ENCODE measurements at regions not wholly inside any gene's neighbourhood (a gene's known extent, or its start where the extent isn't known, plus 50 kb on each side); places are given as distances from the start of the nearest gene placed in this dataset.

DNA sequence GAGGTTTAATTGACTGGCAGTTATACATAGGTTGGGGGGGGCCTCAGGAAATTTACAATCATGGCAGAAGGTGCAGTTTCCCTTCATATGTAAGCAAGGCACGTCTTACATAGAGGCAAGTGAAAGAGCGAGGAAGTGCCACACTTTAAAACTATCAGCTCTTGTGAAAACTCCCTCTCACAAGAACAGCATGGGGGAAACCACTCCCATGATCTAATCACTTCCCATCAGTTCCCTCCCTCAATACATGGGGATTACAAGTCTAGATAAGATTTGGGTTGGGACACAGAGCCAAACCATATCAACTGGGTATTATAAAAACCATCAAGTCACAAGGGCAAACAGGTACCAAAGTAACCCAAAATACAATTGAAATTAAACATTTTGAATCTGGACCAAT lies 182.0 kb upstream of the FAT4 start:
- intact Hi-C loops (cut with micrococcal nuclease) (no loop called here), dilution Hi-C loops (cut with HindIII; ENCODE audit: low sequenced_read_pairs, unreplicated experiment) (no loop called here), in situ Hi-C loops (cut with MboI; ENCODE audit: low sequenced_read_pairs) (no loop called here)
- H3K79me1 ChIP-seq (ENCODE audit: low read depth in 1 of 2, low read length in 2 of 2), result no peaks in the 10 kb centered on the region
- BruUV-seq (replicated peaks), result no TSS peak
- H2AFZ ChIP-seq (replicated peaks; ENCODE audit: low read length, poor library complexity), result no peak overlapping the region
- H3K27me3 ChIP-seq (ENCODE audit: control insufficient read depth, insufficient read depth, low read length), result no peaks in the 10 kb centered on the region
- no peak overlapping the region for H3K4me3 ChIP-seq (ENCODE audit: insufficient read depth, low read depth, low read length)
- H3K18ac ChIP-seq (ENCODE audit: low read depth, low read length), result no peak overlapping the region
- H3K4me1 ChIP-seq (ENCODE audit: control insufficient read depth, insufficient read depth, low read length), result no peaks in the 10 kb centered on the region
- no peak overlapping the region for H2AK5ac ChIP-seq (ENCODE audit: low read depth, low read length)
- H3K9me1 ChIP-seq (ENCODE audit: insufficient read depth, low read length), result no peaks in the 10 kb centered on the region
- H3K4ac ChIP-seq (ENCODE audit: low read depth, low read length), result no peak overlapping the region
- no peak overlapping the region for H3K23ac ChIP-seq (ENCODE audit: low read depth, low read length)
- no peak overlapping the region for H2BK120ac ChIP-seq (ENCODE audit: low read depth, low read length)
- no peak overlapping the region for H4K5ac ChIP-seq (ENCODE audit: low read depth, low read length)
- no peak overlapping the region for H3K14ac ChIP-seq (replicated peaks; ENCODE audit: low read depth, low read length)
- H2BK15ac ChIP-seq (ENCODE audit: low read depth, low read length), result no peak overlapping the region
- POLR2A ChIA-PET (ENCODE audit: unreplicated experiment), result no interaction called here
- ATAC-seq (ENCODE audit: low read depth), result no peak
- no peak overlapping the region for H2AK9ac ChIP-seq (replicated peaks; ENCODE audit: low read depth, low read length, poor library complexity)
- no peaks in the 10 kb centered on the region for H3K36me3 ChIP-seq (ENCODE audit: control insufficient read depth, insufficient read depth, low read length)
- no CpG with 5 or more reads among the region's 2 CpGs for WGBS, 2 experiments (ENCODE audit: extremely low coverage in 2 of 2, insufficient read length in 1 of 2)
- H4K8ac ChIP-seq (ENCODE audit: low read depth in 2 of 2, low read length in 2 of 2), result no peak overlapping the region
- TF ChIP-seq, protein P1, sequence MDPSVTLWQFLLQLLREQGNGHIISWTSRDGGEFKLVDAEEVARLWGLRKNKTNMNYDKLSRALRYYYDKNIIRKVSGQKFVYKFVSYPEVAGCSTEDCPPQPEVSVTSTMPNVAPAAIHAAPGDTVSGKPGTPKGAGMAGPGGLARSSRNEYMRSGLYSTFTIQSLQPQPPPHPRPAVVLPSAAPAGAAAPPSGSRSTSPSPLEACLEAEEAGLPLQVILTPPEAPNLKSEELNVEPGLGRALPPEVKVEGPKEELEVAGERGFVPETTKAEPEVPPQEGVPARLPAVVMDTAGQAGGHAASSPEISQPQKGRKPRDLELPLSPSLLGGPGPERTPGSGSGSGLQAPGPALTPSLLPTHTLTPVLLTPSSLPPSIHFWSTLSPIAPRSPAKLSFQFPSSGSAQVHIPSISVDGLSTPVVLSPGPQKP (IDR thresholded peaks at IDR 0.05; ENCODE audit: borderline replicate concordance, low read depth, low read length), result no peak
- no peak for TF ChIP-seq MXI1 (IDR thresholded peaks at IDR 0.05; ENCODE audit: borderline replicate concordance, low read depth, low read length)
- H3K4me2 ChIP-seq (ENCODE audit: low read depth, low read length), result no peak overlapping the region
- H3K9ac ChIP-seq (ENCODE audit: low read depth, low read length), result no peak overlapping the region
- H2BK20ac ChIP-seq (ENCODE audit: low read depth, low read length), result no peak overlapping the region
- H2BK5ac ChIP-seq (ENCODE audit: low read depth, low read length, poor library complexity, severe bottlenecking), result no peak overlapping the region
- no peak overlapping the region for H3K27ac ChIP-seq (ENCODE audit: insufficient read depth, low read length)
- CTCF ChIA-PET, result interaction anchor here (1.5 kb wide), 1 partner anchor 11 kb away, joined by 4 read pairs; no protein-coding TSS in a partner anchor
- no peaks in the 10 kb centered on the region for H3K9me3 ChIP-seq (ENCODE audit: control insufficient read depth, insufficient read depth, low read length)
- no peak for DNase-seq
- no peaks in the 10 kb centered on the region for H4K20me1 ChIP-seq (ENCODE audit: insufficient read depth, low read length)
- H4K91ac ChIP-seq (ENCODE audit: insufficient read depth, low read depth, low read length), result no peak overlapping the region
- no peak overlapping the region for H3K56ac ChIP-seq (ENCODE audit: extremely low read depth, insufficient read depth, low read length)

Data from IMR-90 (cell line).